Stimulated activated effector memory CD8-positive, alpha-beta T cell treated with anti-CD3 and anti-CD28 coated beads, Interleukin-12 subunit alpha, Interleukin-12 subunit beta, amount 100 ng/mL, for 72 hours (primary cell): ENCODE measurements at regions not wholly inside any gene's neighbourhood (a gene's known extent, or its start where the extent isn't known, plus 50 kb on each side); places are given as distances from the start of the nearest gene placed in this dataset.

Experiments used
- ATAC-seq: fragments of 150-1000 bp; cut with Tn5 transposase; 2 replicates; pipeline ENCODE4 v1.10.0; 2021
- DNase-seq, 2 donors: peaks; one replicate each; pipeline ENCODE4 v3.0.0; 2021 to 2022; ENCODE audit warnings: low spot score in 2 of 2
- H3K27ac Mint-ChIP-seq: one replicate; pipeline ENCODE4 v1.8.0; 2022; ENCODE audit warnings: mild to moderate bottlenecking, mixed read lengths
- H3K36me3 Mint-ChIP-seq: one replicate; pipeline ENCODE4 v1.8.0; 2022; ENCODE audit warnings: mild to moderate bottlenecking, mixed read lengths
- H3K4me1 Mint-ChIP-seq: one replicate; pipeline ENCODE4 v1.8.0; 2022; ENCODE audit warnings: mixed read lengths
- H3K4me3 Mint-ChIP-seq: one replicate; pipeline ENCODE4 v1.8.0; 2022; ENCODE audit warnings: mild to moderate bottlenecking, mixed read lengths
- H3K9me3 Mint-ChIP-seq: one replicate; pipeline ENCODE4 v1.8.0; 2022; ENCODE audit warnings: mixed read lengths

DNA sequence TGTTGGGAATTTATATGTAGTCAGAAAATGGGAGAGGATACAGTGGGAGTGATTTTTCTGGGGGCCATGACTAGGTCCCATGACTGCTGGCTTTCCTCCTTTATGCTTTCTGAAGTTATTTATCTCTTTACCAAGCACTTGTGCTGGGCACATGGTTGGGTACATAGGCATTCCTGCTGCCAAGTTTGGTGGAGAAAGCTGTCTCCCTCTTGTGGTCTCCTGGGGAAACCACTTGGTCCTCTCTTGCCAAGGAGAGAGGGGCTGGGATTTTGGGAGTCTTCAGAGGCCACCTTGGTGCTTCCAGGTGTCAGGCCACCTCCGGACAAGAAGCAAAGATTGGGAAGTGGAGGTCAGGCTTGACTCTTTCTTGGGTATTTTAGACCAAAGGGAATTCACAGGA is 120.2 kb upstream of the KCNE2 start:
- peak overlapping the region; percentile 9 for H3K27ac Mint-ChIP-seq
- H3K36me3 Mint-ChIP-seq = no peaks in the 10 kb centered on the region
- ATAC-seq (peak; percentile 31), DNase-seq (no peak)
- no peak overlapping the region for H3K4me3 Mint-ChIP-seq
- H3K4me1 Mint-ChIP-seq = peaks cover 8% of the 10 kb centered on the region
- H3K9me3 Mint-ChIP-seq = no peaks in the 10 kb centered on the region

DNA sequence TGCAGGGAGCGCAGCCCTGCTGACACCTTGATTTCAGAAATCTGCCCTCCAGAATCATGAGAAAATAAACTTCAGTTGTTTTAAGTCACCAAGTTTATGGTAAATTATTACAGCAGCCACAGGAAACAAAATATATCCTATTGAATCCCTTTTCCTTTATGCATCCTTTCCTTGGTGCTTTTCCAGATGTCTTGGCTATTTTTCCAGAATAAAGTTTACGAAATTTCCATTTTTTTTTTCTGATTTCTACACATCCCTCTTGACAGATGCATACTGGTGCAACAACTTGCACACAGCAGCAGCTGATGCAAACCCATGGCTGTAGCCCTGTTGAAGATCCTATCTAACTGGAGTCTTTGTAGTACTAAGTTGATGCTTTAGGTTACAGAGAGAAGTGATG is 111.1 kb upstream of the KCNE2 start:
- Mint-ChIP-seq H3K4me3 (no peak overlapping the region), H3K36me3 (no peaks in the 10 kb centered on the region), H3K27ac (no peak overlapping the region), H3K9me3 (peaks cover 13% of the 10 kb centered on the region), H3K4me1 (no peaks in the 10 kb centered on the region)
- ATAC-seq = no peak
- DNase-seq = no peak

DNA sequence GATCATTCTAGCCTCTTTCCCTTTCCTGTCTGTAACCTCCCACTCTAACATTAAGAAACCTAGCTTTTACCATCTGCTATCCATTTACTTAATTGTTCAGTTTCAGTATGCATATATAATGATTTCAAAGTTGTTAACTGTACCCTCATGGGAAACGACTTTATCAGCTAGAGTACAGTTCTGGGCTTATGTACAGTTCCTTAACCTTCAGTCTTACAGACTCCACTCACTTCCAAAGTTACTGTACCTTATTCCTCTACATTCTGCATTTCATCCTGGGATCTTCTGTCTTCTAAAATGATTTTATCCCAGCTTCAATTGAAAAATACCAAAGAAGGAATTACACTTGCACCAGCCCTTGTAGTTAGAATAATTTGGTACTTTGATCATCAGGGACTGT is 108.7 kb upstream of the KCNE2 start:
- no peak overlapping the region for H3K4me3 Mint-ChIP-seq
- H3K27ac Mint-ChIP-seq = no peak overlapping the region
- ATAC-seq (no peak), DNase-seq (no peak)
- no peaks in the 10 kb centered on the region for H3K36me3 Mint-ChIP-seq
- peaks cover 15% of the 10 kb centered on the region for H3K9me3 Mint-ChIP-seq
- H3K4me1 Mint-ChIP-seq = no peaks in the 10 kb centered on the region

DNA sequence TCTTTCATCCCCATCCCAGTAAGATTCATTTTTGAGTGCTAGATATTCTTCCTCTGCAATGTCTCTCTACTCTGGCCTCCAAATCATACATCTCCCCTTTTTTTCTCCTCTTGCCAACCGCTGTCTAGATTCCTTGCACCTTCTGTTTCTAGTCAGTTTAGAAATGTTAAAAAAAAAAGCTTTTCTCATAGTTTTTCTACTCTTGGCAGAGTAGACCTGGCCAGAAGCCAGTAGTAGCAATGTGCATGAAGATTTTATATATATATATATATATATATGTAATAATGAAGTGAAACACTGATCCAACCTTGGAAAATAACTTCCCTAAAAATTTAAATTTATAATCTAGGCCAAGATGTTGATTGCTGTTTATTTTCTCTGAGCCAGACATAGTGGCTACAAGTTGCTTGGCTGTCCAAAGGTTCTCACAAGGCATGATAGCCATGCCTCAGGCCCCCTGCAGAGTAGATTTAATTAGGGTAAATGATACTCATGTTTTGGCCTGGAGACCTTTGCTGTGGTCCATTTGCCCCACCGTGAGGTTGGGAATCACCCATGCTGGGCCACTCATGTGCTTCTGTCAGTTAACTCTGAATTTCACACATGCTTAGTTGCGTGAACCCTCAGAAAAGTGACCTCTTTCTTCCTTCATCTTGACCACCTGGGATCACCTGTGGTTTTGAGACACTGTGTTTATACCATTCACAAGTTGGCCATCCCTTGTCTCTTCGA is 103.4 kb upstream of the KCNE2 start:
- no peak for DNase-seq
- Mint-ChIP-seq H3K27ac (no peak overlapping the region), H3K9me3 (peaks cover 13% of the 10 kb centered on the region), H3K4me1 (no peaks in the 10 kb centered on the region), H3K4me3 (no peak overlapping the region), H3K36me3 (no peaks in the 10 kb centered on the region)
- no peak for ATAC-seq

DNA sequence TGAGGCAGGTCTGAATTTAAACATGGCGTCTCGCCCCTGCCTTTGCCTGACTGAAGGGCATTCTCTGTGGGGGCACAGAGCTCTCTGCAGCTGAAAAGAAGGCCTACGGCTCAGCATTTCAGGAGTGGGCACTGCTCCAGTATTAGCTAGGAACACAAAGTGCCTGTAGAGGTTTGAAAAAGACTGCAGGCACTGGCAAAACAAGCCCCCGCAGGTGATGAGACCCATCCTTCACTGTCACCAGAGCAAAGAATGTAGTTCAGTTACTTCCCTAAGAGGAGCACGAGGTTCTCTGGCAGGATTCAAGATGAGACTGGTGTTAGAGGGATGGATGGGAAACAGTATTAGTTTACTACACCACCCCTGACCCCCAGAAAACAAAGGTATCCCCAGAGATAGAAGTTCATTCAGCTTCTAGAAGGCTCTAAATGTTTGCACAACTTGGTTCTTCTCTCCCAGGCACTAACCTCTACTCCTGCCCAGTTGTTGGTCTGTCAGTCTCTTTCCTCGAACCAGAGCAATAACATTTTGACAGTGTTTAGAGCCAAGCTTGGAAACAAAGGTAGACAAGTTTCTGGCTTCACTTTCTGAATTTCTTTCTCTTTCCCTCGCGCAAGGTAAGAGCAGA is 101.9 kb upstream of the KCNE2 start:
- H3K4me1 Mint-ChIP-seq = no peaks in the 10 kb centered on the region
- no peak overlapping the region for H3K27ac Mint-ChIP-seq
- peaks cover 11% of the 10 kb centered on the region for H3K9me3 Mint-ChIP-seq
- H3K4me3 Mint-ChIP-seq = no peak overlapping the region
- no peaks in the 10 kb centered on the region for H3K36me3 Mint-ChIP-seq
- DNase-seq = no peak
- no peak for ATAC-seq

DNA sequence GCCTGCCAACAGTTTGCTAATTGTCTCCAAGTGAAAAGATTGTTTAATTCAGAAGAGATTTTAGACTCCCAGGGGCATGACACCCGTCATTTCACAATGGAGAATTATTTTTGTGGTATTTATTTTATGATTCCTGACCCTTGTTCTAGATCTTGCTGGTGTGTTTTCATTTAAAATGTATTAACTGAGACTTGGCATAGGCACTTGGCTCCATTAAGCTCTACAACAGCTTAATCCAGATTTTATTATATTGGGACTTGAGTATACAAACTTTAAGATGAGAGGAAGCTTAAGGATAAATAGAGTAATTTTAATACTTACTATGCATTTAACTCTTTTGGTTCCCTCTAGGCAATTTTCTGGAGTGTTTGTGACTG is 101.3 kb upstream of the KCNE2 start:
- H3K36me3 Mint-ChIP-seq = no peaks in the 10 kb centered on the region
- no peak for DNase-seq
- no peaks in the 10 kb centered on the region for H3K4me1 Mint-ChIP-seq
- ATAC-seq = no peak
- peaks cover 11% of the 10 kb centered on the region for H3K9me3 Mint-ChIP-seq
- H3K4me3 Mint-ChIP-seq = no peak overlapping the region
- no peak overlapping the region for H3K27ac Mint-ChIP-seq

DNA sequence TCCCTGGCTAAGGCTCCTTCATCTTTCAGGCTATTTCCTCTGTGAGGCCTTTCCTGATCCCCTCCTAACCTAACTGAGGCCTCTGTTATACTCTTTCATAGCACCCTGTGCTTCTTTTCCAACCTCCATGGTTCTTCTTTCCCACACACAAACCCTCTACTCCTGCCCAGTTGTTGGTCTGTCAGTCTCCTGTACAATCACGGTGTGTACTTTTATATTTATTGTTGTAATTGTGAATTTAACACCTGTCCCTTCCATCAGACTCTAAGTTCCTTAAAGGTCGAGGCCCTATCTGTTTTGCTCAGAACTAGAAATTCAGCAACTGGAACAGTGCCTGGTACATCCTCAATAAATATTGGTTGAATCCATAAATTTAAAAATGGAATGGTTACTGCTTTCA is 100.2 kb upstream of the KCNE2 start:
- Mint-ChIP-seq H3K9me3 (peaks cover 11% of the 10 kb centered on the region), H3K27ac (no peak overlapping the region), H3K4me1 (no peaks in the 10 kb centered on the region), H3K36me3 (no peaks in the 10 kb centered on the region), H3K4me3 (no peak overlapping the region)
- DNase-seq = no peak
- no peak for ATAC-seq

DNA sequence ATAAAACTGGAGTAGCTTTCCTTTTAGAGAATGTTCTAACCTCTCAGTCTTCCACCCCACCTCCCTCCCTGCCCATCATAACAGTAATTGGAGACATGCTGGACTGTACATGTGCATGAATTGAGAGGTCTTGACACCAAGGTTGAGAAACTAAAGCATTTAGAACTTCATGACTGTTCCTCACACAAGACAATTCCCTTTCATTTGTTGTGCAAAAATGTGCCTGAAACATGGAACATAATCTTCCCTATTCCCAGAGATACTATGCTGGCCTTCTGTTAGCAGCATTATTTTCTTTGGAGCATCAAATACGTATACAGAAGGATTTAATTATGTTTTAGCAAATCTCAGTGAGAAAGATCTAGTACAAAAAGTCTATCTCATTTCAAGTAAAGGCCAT is 97.5 kb upstream of the KCNE2 start:
- ATAC-seq = no peak
- Mint-ChIP-seq H3K27ac (no peak overlapping the region), H3K4me3 (no peak overlapping the region), H3K36me3 (no peaks in the 10 kb centered on the region), H3K4me1 (no peaks in the 10 kb centered on the region), H3K9me3 (peaks cover 8% of the 10 kb centered on the region)
- no peak for DNase-seq

DNA sequence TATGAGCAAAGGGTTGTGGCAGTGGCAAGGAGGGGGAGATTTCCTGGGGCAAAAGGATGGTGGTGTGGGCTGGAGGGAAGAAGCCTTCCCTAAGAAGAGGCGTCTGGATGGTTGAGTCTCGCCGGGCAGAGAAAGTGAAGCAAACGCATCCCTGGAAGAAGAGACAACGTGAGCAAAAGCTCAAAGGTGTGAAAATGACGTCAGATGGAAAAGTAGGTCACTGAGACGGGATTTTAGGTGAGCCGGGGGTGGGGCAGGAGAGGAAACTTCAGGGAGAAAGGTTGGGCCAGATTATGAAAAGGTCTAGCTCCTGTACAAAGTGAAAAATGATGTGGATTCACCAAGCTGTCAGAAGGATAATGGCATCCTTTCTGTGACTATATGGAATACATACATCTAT is 95.3 kb upstream of the KCNE2 start:
- no peak overlapping the region for H3K4me3 Mint-ChIP-seq
- ATAC-seq (no peak), DNase-seq (no peak)
- H3K9me3 Mint-ChIP-seq = peaks cover 3% of the 10 kb centered on the region
- no peaks in the 10 kb centered on the region for H3K36me3 Mint-ChIP-seq
- H3K27ac Mint-ChIP-seq = no peak overlapping the region
- H3K4me1 Mint-ChIP-seq = no peaks in the 10 kb centered on the region

DNA sequence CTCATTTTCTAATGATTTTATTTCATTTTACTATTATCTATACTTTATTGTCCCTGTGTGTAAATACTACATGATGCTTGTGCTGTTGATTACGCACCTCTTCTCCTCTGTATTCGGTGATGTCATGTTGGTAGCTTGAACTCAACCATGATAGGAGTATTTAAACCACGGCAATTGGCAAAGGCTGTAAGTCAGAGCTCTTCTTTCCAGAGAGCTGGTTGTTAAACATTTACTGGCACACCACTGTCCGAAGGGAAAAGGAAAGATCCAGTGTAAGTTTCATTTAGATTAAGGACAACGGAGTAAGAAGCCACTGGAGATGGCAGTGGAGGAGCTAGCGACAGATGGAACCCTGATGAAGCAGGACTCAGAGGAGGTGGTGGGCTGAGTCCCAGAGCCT is 93.4 kb upstream of the KCNE2 start:
- ATAC-seq (no peak), DNase-seq (no peak)
- Mint-ChIP-seq H3K9me3 (peaks cover 3% of the 10 kb centered on the region), H3K4me1 (no peaks in the 10 kb centered on the region), H3K36me3 (no peaks in the 10 kb centered on the region), H3K4me3 (no peak overlapping the region), H3K27ac (no peak overlapping the region)

DNA sequence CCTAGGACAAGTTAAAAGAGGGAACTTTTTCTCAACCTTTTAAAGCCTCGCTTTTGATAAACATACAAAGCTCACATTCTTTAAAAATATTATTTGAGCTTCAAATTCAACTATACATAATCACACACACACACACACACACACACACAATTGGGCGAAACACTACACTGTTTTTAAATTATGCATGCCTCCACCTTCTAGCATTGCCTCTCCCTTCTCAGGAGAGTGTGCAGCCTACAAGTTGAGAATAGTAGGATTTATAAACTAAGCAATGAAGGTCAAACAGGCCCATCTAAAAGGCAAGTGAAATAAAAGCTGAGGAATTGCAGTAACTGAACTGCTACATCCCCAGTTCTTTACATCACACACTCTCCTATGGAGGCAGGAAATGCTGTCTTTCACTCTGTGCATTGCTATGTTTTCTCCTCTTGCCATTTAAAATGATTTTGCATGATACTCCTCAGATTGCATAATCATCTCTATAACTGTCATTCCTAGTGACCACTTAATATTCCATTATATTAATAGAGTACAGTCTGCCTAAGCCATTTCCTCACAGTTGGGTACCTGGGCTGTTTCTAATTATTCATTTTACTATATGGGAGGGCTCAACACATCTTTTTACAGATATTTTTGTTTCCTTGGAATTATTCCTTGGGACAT is 92.5 kb upstream of the KCNE2 start:
- H3K4me3 Mint-ChIP-seq = no peak overlapping the region
- peaks cover 1% of the 10 kb centered on the region for H3K4me1 Mint-ChIP-seq
- H3K9me3 Mint-ChIP-seq = peaks cover 3% of the 10 kb centered on the region
- H3K27ac Mint-ChIP-seq = no peak overlapping the region
- no peaks in the 10 kb centered on the region for H3K36me3 Mint-ChIP-seq
- ATAC-seq = no peak
- DNase-seq = no peak

DNA sequence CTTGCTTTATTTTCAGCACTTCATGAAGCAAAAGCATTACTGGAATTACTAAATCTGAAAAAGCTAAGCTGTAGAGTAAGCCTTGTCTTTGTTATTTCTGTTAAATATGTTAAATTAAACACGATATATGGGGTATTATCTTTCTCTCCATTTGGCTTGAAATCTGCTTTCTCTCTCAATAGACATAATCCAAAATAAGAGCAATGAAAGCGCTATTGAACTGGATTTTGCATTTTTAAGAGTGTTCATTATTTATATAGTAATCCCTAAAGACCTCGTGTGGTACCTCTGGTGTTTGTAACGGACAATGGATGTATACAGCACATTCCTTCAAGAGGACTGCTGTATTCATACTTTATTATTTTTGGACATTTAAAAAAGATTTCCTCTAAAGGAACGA is 91.5 kb upstream of the KCNE2 start:
- Mint-ChIP-seq H3K4me1 (peaks cover 11% of the 10 kb centered on the region), H3K36me3 (no peaks in the 10 kb centered on the region), H3K9me3 (peaks cover 8% of the 10 kb centered on the region), H3K4me3 (no peak overlapping the region), H3K27ac (no peak overlapping the region)
- ATAC-seq (no peak), DNase-seq (no peak)

DNA sequence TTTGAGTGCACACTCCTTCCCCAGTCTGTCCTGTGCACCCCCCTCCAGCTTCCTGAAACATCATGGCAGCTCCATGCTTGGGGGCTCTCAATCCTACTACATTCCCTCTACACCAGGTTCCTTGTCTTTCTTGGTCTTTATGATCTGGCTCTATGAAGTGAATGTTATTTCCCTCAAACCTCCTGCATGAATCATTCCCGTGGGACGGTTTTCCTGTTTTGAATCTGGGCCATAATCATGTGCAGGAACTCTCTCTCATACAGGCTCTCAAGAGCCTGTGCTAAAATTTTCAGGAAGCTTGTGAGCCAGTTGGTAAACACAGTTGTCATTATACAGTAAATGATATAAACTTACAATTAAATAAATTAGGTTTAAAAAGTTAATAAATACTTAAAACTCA is 89.8 kb upstream of the KCNE2 start:
- Mint-ChIP-seq H3K4me3 (no peak overlapping the region), H3K4me1 (peaks cover 13% of the 10 kb centered on the region), H3K36me3 (no peaks in the 10 kb centered on the region), H3K27ac (no peak overlapping the region), H3K9me3 (peaks cover 8% of the 10 kb centered on the region)
- no peak for DNase-seq
- ATAC-seq = no peak

DNA sequence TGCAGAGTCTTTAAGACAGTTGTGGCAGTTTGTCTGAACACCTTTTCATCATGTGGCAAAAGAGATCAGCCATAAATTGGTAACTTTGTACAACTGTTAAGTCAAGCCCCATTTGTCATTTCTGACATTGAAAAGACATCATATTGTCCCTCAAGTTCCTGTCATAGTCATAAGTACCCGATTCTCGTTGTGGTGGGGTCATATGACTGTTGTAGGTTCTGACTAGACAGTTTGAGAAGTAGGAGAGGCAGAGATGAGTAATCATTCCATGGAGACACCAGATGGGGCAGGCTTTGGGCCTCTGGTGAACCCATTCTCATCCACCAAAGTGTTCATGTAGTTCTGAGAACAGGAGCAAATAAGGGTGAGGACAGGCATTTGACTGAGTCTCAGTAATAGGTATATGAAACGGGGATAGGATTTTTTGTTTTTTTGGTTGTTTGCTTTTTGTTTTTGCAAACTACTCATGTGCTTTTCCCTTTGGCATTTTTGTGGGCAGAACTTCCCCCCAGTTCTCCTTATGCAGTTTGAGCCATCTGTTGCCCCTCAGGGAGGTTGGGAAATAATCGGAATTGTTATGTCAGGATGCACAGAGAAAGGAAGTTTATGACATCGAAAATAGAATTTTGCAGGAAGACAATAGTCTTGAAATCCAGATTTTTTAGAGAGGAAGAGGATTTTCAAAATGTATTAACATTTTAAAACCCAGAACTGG is 86.9 kb upstream of the KCNE2 start:
- Mint-ChIP-seq H3K4me3 (peak overlapping the region; percentile 27), H3K36me3 (no peaks in the 10 kb centered on the region), H3K4me1 (peaks cover 13% of the 10 kb centered on the region), H3K27ac (peak overlapping the region; percentile 23), H3K9me3 (peaks cover 8% of the 10 kb centered on the region)
- DNase-seq (peak; percentile 15 to 77), ATAC-seq (peak; percentile 100)

DNA sequence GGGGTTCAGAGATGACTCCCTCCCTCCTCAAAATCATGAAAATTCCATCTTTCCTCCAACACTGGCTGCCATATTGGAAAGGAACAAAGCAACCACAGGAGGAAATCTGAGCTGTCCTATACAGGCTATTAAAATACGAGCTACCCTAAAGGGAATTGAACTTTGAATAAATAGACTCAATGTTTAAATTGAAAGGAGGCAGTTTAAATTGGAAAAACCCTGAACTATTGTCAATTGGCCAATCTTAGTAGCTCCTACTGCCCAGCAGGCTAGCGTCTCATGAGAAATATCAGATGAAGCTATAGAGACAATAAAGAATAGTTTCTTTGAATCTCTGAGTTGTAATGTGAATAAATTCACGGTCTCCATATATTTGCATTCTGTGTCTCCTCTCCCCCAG is 85.4 kb upstream of the KCNE2 start:
- DNase-seq (no peak), ATAC-seq (no peak)
- Mint-ChIP-seq H3K4me3 (no peak overlapping the region), H3K36me3 (no peaks in the 10 kb centered on the region), H3K4me1 (peaks cover 20% of the 10 kb centered on the region), H3K27ac (no peak overlapping the region), H3K9me3 (peaks cover 8% of the 10 kb centered on the region)

DNA sequence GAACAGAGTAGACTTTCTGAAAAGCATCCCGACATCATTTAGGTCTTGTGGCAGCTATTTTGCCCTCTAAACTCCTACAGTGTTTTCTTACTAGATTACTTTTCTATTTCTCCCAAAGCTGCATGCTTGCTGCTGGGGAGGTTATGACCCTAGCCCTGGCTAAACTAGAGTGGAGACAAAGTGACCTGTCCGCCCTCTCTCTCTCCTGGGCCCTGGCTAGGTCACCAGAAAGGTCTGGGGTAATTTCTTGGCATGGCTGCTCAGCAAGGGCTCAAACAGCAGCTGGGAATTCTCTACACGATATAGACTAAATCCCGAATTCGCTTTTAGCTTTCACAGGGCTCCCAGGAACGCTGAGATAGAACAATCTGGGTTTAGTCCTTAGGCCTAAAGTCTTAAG is 84.5 kb upstream of the KCNE2 start:
- no peak overlapping the region for H3K27ac Mint-ChIP-seq
- peaks cover 4% of the 10 kb centered on the region for H3K9me3 Mint-ChIP-seq
- H3K36me3 Mint-ChIP-seq = no peaks in the 10 kb centered on the region
- H3K4me1 Mint-ChIP-seq = peaks cover 20% of the 10 kb centered on the region
- ATAC-seq (no peak), DNase-seq (no peak)
- H3K4me3 Mint-ChIP-seq = no peak overlapping the region
